HG02885 (cell line): ENCODE measurements at regions not wholly inside any gene's neighbourhood (a gene's known extent, or its start where the extent isn't known, plus 50 kb on each side); places are given as distances from the start of the nearest gene placed in this dataset.

Experiments used
- ATAC-seq: cut with Tn5 transposase; IDR thresholded peaks from one replicate; pipeline ENCODE4 v1.9.1; 2021; ENCODE audit warnings: mild to moderate bottlenecking; ENCODE audit not compliant: unreplicated experiment, poor library complexity

DNA sequence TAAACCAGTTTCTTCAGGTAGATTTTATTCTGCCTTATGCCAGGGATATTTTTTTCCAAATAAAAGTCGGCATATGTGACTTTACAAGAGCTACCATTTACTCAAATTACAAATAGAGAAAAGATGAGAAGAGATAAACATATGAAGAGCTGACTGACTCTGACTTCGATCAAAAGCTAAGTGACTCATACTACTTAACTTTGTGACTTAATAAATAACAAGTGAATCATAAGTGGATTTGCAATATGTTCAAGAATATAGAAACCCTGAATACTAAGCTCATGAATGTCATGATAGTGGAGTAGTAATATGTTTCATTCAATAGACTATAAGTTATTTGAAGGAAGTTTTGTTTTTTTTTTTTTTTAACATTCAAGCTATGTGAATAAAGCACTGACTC lies 130.5 kb upstream of the ANO3 start:
- ATAC-seq, result no peak

DNA sequence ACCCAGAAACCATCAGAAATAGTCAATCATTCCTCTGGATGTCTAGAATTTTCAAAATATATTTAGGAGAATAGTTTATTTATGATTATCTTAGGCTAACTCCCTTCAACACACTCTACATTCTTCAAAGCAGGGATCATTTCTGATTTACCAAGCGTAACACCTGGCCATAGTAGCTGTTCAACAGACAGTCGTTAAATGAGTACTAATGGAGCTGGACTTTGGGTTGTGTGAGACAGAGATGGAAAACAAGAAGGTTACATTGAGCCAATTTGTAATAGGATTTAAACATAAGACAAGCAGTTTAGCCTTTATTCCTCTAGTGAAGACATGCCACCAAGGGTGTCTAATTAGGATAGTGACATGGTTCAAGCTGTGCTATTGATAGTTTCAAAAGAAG lies 129.2 kb upstream of the ANO3 start:
- no peak for ATAC-seq

DNA sequence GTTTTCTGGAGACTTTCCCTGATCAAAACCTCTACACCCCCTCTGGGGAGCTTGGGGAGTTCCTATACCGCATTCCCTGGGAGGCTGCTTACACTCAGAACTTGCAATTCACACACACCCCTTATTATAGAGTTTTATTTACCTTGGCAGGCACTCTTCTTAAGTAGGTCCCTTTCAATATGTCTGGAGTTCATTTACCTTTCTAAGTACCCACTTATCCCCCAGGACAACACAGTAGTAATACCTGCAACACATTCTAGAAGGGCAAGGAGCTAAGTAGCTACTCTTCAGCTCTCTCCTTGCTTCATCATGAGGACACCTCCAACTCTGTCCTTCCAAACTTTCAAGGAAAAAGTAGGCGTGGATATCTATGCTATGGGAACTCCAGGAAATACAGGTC lies 127.8 kb upstream of the ANO3 start:
- no peak for ATAC-seq

DNA sequence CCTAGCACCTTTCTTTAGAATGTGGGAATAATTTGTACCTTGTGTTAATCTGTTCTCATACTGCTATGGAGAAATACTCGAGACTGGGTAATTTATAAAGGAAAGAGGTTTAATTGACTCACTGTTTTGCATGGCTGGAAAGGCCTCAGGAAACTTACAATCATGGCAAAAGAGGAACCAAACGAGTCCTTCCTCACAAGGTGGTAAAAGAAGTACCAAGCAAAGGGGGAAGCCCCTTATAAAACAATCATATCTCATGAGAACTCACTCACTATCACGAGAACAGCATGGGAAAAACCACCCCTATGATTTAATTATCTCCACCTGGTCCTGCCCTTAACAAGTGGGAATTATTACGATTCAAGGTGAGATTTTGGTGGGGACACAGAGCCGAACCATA lies 127.1 kb upstream of the ANO3 start:
- no peak for ATAC-seq

DNA sequence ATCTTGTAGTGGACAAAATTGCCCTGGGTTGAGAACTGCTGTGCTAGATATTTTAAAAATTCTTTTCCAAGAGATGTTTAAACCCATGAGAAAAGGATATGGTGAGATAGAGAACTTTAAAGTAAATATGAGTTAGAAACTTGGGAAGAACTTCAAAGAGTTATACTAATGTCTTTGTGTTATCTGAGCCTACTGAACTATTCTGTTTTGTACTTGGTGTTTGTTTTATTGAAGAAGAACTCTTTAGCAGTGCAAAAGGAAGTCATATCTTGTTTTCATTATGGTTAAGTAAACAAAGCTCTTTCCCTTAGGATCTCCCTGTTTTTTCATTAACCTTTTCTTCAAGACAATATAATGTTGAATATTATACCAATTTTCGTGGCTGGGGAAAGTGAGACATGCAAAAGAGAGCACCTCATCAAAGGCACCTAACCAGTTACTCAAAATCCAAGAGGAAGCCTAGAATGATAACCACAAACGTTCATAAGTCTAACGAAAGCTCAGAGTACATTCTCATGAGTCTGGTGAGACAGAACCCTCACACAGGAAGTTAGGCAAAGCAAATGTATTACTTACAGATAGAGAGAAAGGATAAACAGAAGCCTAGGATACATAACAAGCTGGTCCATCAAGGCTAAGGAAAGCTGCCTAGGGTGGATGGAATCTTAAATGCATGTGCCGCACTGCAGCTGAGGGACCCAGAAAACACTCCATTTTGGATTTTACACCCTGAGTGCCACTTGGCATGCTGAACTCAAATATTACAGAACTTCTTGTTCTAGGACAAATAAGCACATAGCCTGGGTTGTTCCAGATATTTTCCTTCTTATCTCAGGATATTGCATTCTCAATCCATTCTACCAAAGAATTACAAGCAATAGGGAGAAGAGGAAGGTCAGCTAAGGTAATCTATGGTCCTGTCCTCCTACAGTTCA lies 112.5 kb upstream of the ANO3 start:
- no peak for ATAC-seq

DNA sequence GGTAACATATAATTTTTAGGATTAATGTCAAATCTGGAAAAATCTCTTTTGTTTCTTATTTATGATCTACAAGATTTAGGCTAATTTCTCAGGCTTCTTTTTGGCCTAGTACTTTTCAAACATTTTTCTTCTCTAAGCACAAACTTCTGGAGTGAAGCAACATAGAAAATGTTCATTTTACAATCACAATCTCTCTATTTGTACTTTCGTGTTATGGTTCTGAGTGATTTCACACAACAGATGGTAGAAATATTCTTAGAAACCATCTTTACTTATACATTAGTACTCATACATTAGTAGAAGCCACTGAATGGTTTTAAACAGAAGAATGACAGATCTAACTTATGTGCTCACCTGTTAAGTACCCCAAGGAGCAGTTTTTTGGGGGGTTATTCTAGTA lies 106.3 kb upstream of the ANO3 start:
- no peak for ATAC-seq

DNA sequence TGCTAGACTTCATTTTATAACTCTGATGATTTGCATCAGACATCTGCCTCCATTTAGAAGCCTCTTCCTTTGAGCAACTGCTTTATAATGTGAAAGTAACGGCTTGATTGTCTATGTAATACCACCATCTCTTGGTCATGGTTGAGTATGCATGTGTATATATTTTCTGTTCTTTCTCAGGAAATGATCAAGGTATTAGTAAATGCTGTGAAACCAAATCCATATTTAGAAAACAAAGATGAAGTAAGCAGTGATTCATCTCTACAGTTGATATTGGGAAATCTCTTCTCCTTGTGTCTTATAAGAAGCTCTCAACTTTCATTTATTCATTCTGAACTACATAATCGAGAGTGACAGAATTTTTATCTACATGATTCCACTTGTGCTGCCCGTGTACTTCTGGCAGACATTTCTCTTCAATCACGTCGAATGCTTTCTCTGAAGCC lies 104.6 kb upstream of the ANO3 start:
- ATAC-seq, result peak; percentile 91

DNA sequence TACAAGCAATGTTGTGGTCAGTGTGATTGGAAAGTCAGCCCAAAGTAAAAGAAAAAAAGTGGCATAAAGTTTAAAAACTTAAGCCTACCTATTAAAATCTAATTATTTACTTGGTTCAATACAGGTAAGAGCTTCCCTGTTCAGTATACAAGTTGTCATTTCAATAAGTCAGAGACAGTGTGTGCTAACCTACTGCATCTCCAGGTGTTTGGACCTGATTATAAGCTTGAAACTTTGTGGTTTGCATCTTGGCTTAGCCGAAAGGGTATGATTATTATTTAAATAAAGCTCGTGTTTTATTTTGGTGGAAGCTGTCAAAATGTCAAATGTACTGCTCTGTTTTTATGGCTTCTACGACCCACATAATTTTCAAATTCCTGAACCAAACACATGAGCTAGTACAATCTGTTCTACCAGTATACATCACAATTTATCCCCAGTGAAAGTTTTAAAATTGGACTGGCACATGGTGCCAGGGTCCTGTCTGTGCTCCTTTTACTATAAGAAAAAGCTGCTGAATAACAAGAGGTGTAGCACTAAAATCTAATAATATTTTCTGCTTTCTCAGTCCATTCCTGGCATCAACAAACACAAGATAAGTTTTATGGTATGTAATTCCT lies 103.9 kb upstream of the ANO3 start:
- ATAC-seq, result no peak

DNA sequence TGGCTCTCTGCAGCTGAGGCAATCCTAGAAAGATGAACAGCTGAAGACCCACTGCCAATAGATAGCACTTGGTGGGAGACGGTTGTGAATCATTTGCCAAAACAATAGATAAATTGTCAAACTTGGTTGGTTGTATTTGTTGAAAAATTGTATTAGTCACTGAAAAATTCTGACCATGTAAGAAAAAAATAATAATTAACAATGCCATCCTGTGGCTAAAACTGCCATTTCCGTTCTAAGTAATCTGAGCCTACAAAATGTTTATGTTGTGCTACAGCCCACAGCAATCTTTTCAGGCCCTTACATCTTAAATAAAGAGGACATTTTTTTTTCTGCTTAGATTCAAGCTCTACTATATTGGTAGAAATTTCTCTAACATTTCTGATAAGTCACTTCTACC lies 103.2 kb upstream of the ANO3 start:
- ATAC-seq, result no peak

DNA sequence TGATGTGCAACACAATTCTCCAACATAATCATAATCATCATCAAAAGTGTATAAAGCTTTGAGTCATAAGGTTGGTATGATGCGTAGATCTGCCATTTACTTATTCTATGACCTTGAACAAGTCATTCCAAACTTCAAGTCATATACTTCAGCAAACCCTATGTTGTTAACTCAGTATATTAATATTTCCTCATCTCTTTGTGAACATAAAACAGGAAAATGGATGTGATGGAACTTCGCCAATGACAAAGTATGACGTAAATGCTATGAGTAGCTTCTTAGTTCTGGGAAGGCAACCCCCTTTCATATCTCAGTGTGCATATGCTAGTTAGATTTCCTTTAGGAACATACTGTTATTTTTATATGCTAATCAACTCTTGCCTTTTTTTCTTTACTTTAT lies 102.7 kb upstream of the ANO3 start:
- no peak for ATAC-seq

DNA sequence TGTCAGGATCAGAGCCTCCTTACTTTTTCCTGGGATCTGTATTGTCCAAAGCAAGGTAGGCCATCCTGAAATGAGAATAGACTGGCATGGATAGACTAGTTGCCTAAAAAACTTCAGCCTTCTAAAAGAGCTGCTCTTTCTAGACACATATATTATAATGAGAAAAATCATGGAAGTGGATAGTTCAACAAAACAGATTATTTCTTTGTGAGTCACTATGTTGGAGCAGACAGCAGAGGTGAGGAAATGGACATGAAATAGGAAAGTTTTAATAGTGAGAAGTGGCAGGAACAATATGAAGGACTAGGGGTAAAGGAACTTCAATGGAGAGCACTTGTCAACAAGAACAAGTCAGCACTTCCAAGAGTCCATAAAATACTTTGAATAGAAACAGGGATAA lies 101.9 kb upstream of the ANO3 start:
- ATAC-seq, result no peak

DNA sequence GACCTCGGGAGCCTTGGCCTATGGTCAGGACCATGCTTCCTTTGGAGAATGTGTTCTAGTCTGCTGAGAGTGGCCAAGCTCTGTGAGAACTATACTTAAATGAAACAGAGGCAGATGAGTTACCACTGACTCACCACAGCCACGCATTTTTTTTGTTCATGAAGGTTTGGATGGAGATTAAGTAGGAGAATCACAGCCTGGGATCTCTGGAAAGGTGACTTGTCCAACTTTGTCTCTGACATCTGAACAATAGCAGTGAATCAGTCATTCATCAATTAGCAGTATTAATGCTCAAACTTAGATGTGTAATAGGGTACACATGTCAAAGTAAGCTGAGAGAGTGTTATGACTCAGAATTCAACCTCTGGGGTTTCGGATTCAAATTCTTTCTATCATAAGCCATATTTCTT lies 100.7 kb upstream of the ANO3 start:
- ATAC-seq, result no peak

DNA sequence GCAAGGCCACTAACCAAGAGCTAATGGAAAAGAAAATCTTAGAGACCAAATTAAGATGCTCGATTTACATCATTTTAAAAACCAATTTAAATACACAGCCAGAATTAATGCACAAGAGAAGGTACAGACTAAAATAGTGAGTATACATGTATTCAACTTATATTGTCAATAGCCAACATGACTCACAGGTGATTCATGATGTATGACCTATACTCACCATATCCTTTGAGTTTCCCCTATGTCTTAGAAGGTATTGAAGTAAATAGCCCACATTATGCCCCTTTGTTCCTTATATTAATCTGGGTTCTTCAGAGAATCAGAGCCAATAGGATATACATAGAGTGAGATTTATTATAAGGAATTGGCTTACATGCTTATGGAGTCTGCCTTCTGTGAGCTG lies 97.5 kb upstream of the ANO3 start:
- no peak for ATAC-seq

DNA sequence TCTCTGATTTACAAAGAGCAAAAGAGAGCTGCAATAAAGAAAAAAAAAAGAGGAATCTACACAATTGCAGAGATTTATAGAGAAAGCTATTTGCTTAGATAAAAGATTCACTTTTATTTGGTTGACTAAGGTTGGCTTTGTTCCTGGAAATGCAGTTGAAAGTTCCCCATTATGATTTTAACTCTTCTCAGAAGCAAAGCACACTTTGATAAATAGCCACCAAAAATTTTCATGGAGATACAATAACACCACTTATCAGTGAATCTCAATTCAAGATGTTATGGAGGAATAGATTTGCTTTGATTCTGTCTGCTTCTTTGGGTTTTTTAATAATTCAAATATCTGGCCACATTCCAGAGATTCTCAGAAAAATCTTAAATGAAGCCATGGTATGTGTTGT lies 88.5 kb upstream of the ANO3 start:
- no peak for ATAC-seq

DNA sequence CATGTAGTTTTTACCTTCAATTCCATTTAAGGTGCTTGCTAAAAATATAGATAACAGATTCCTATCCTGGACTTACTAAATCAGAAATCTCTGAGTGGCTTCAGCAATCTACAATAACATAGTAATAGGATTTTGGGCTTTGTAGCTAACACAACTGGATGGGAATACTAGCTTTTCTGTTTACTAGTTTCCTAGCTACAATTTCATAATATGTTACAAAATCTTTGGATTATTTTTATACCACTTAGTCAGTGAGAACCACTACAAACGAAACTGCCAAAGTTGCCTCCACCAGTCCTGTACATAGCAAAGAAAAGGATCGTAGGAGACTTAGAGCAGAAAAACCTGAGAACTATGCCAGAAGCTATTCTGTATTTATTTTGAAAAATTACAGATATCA lies 87.7 kb upstream of the ANO3 start:
- ATAC-seq, result no peak

DNA sequence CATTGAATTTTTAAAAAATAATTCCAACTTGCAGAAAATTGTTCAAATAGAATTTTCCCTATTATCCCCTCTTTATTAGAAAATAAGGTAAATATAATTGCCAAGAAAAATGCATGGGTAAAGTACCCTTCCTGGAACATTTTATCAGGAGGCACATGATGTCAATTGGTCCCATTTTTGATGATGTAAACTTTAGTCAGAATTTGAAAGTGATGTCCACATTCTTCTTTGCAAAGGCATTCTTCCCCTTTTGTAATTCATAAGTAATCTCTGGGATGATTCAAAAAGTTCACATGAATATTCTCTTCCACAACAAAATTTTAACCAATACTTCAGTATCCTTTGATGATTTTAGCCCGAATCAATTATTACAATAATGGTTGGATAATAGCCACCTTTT lies 86.9 kb upstream of the ANO3 start:
- ATAC-seq, result no peak

DNA sequence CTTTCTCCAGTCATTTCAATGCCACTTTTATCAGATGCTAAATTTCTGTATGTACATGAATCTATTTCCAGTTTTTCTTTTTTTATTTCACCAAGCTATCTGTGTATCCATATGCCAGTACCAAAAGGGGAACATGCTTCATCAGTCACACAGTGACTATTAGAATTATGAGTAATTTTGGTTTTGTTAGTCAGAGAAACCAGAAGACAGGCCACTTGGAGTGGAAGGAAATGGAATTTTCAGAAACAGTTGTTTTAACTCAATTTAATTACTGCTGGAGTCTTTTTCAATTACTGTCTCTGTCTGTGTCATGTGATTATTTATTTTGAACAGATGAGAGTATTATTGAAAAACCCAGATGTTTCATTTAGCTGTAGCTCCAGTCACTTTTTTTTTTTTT lies 84.6 kb upstream of the ANO3 start:
- no peak for ATAC-seq

DNA sequence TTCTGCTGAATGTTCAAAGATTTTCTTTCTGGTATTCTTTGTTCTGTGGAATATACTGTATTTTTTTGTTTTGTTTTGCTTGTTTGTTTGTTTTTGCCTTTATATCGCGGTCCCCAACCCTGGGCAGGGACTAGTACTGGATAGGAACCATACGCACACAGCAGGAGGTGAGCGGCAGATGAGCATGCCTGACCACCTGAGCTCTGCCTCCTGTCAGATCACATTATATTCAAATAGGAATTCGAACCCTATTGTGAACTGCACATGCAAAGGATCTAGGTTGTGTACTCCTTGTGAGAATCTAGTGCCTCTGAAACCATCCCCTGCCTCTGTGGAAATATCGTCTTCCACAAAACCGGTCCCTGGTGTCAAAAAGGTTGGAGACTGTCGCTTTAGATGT lies 83.3 kb upstream of the ANO3 start:
- no peak for ATAC-seq

DNA sequence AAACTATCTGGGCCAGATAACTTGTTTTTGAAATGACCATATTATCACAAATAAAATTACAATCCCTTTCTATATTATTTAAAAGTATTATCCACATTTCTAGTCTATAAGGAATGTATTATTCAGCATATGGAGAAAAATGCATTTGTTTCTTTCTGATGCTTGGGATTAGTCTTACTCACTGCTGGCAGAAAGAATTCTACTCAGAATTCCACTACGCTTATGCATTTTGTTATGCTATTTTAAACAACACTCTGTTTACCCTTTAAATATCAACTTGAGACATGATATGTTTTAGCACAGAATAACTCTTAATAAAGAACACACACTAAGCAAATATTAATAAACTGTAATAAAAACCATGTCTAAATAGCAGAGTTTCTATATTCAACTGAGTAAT lies 77.6 kb upstream of the ANO3 start:
- ATAC-seq, result no peak

DNA sequence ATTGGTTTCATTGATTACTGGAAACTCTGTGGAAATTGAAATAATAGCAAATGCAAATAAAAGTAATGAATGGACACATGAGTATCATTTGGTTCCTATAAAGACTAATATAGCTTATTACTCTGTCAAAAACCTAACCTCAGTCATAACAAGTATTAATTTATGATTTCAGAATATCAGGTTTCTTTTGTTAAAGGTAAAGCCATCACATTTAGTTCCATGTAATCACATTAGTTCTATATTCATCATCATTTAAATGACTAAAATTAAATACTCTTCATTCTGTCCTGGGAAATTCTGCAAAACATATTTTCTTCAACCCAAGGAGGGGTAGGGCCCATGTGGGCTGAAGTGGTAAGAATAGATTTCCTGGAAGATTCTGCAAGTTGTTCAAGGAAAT lies 68.2 kb upstream of the ANO3 start:
- no peak for ATAC-seq

DNA sequence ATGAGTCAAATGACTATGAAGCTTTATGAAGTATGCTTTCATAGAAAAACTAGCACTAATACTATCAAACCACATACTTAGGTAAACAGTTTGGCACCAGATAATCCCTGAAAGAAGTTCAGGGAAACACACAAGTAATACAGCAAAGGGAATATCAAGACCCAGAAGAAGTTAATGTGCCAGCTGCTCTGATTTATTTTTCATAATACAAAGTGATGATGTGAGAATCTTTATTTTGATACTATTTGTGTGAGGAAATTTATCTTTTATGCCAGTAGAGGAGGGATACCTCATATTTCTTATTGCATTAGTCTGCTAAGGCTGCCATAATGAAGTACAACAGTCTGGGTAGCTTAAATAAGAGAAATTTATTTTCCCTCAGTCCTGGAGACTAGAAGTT lies 67.7 kb upstream of the ANO3 start:
- no peak for ATAC-seq
